ENCODE measurements at regions not wholly inside any gene's neighbourhood (a gene's known extent, or its start where the extent isn't known, plus 50 kb on each side); places are given as distances from the start of the nearest gene placed in this dataset.

DNA sequence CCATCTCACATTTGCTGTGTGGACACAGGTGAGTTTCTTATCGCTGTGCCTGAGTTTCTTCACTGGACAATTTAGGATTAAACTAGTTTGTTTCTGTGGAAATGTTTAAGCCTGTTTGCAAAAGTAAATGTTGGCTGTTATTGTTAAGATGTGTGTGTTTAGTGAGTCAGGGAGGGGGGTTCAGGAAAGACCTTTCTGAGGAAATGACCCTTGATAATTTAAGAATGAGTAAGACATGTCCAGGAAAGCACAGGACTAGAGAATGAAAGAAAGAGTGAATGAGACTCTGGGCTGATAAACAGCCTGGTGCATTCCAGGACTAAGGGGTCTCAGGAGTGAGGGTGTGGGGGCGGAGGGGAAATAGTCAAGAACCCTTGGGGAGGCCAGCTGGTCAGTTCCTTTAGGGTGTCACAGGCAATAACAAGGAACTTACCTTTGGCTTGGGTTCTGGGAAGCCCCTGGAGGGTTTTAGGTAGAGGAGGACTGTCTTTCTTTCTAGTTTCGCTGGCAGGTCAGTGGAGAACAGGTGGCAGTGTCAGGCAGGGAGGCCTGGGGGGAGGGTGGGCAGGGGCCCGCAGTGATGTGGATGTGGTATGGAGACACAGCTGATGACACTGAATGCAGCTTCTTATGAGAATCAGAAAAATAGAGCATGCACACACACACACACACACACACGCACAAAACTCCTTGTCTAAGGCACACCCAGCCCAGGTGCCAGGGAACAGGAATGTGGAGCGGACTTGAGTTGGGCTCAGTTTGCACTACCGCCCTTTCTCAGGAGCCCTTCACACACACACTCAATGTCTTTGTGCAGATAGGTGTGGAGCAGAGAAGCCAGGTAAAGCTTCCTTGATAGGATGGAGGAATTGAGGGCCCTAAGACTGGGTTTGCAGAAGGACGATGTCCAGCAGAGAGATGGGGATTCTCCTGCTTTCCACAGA is 1005.5 kb downstream of the VRK1 start:
- no TSS peak for BruUV-seq (replicated peaks)
- Histone ChIP-seq H3K4me1 (ENCODE audit: control insufficient read depth, insufficient read depth, low read length) (no peaks in the 10 kb centered on the region), H3K4me3 (ENCODE audit: insufficient read depth, low read depth, low read length) (no peak overlapping the region), H3K27ac (ENCODE audit: insufficient read depth, low read length) (no peak overlapping the region), H4K8ac (ENCODE audit: low read depth in 2 of 2, low read length in 2 of 2) (no peak overlapping the region), H2BK15ac (ENCODE audit: low read depth, low read length) (no peak overlapping the region), H2AFZ (replicated peaks; ENCODE audit: low read length, poor library complexity) (no peak overlapping the region), H3K23ac (ENCODE audit: low read depth, low read length) (no peak overlapping the region), H2BK20ac (ENCODE audit: low read depth, low read length) (no peak overlapping the region), H3K4me2 (ENCODE audit: low read depth, low read length) (no peak overlapping the region), H3K36me3 (ENCODE audit: control insufficient read depth, insufficient read depth, low read length) (no peaks in the 10 kb centered on the region), H4K91ac (ENCODE audit: insufficient read depth, low read depth, low read length) (no peak overlapping the region), H4K20me1 (ENCODE audit: insufficient read depth, low read length) (no peaks in the 10 kb centered on the region), H4K5ac (ENCODE audit: low read depth, low read length) (no peak overlapping the region), H2BK5ac (ENCODE audit: low read depth, low read length, poor library complexity, severe bottlenecking) (no peak overlapping the region), H3K79me1 (ENCODE audit: low read depth in 1 of 2, low read length in 2 of 2) (no peaks in the 10 kb centered on the region), H3K9me3 (ENCODE audit: control insufficient read depth, insufficient read depth, low read length) (peaks cover 27% of the 10 kb centered on the region), H3K9ac (ENCODE audit: low read depth, low read length) (no peak overlapping the region), H3K56ac (ENCODE audit: extremely low read depth, insufficient read depth, low read length) (no peak overlapping the region), H3K14ac (replicated peaks; ENCODE audit: low read depth, low read length) (no peak overlapping the region), H3K18ac (ENCODE audit: low read depth, low read length) (no peak overlapping the region), H3K27me3 (ENCODE audit: control insufficient read depth, insufficient read depth, low read length) (no peaks in the 10 kb centered on the region), H3K9me1 (ENCODE audit: insufficient read depth, low read length) (no peaks in the 10 kb centered on the region), H2AK9ac (replicated peaks; ENCODE audit: low read depth, low read length, poor library complexity) (no peak overlapping the region), H3K4ac (ENCODE audit: low read depth, low read length) (no peak overlapping the region), H2AK5ac (ENCODE audit: low read depth, low read length) (no peak overlapping the region), H2BK120ac (ENCODE audit: low read depth, low read length) (no peak overlapping the region)
- intact Hi-C loops (cut with micrococcal nuclease) = no loop called here
- in situ Hi-C loops (cut with MboI; ENCODE audit: low sequenced_read_pairs) = no loop called here
- DNase-seq (no peak), ATAC-seq (ENCODE audit: low read depth) (no peak)
- WGBS, 2 experiments (ENCODE audit: extremely low coverage in 2 of 2, insufficient read length in 1 of 2) = 50% methylated on average over 1 of the region's 8 CpGs; no CpG with 5 or more reads in 1 of the 2 experiments
- POLR2A ChIA-PET (ENCODE audit: unreplicated experiment) = no interaction called here
- dilution Hi-C loops (cut with HindIII; ENCODE audit: low sequenced_read_pairs, unreplicated experiment) = no loop called here
- CTCF ChIA-PET = no interaction called here
- TF ChIP-seq RFX5 (IDR thresholded peaks at IDR 0.05; ENCODE audit: low read depth, low read length) (no peak), FOS (IDR thresholded peaks at IDR 0.05; ENCODE audit: low read depth, low read length) (no peak), MXI1 (IDR thresholded peaks at IDR 0.05; ENCODE audit: borderline replicate concordance, low read depth, low read length) (no peak), RAD21 (IDR thresholded peaks at IDR 0.05; ENCODE audit: low read length) (no peak), CEBPB (IDR thresholded peaks at IDR 0.05; ENCODE audit: low read depth, low read length) (no peak), MAZ (IDR thresholded peaks at IDR 0.05; ENCODE audit: borderline replicate concordance, low read depth, low read length) (no peak), BHLHE40 (IDR thresholded peaks at IDR 0.05; ENCODE audit: low read depth, low read length) (no peak), NFE2L2 (IDR thresholded peaks at IDR 0.05; ENCODE audit: low read depth, low read length) (no peak), RCOR1 (IDR thresholded peaks at IDR 0.05; ENCODE audit: insufficient replicate concordance, low read length) (no peak), MAFK (IDR thresholded peaks at IDR 0.05; ENCODE audit: low read depth, low read length) (no peak), CHD1 (IDR thresholded peaks at IDR 0.05; ENCODE audit: low read depth, low read length) (no peak), SMC3 (IDR thresholded peaks at IDR 0.05; ENCODE audit: low read depth, low read length) (no peak)
- TF ChIP-seq, protein P1, sequence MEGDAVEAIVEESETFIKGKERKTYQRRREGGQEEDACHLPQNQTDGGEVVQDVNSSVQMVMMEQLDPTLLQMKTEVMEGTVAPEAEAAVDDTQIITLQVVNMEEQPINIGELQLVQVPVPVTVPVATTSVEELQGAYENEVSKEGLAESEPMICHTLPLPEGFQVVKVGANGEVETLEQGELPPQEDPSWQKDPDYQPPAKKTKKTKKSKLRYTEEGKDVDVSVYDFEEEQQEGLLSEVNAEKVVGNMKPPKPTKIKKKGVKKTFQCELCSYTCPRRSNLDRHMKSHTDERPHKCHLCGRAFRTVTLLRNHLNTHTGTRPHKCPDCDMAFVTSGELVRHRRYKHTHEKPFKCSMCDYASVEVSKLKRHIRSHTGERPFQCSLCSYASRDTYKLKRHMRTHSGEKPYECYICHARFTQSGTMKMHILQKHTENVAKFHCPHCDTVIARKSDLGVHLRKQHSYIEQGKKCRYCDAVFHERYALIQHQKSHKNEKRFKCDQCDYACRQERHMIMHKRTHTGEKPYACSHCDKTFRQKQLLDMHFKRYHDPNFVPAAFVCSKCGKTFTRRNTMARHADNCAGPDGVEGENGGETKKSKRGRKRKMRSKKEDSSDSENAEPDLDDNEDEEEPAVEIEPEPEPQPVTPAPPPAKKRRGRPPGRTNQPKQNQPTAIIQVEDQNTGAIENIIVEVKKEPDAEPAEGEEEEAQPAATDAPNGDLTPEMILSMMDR (conservative IDR thresholded peaks at IDR 0.05; ENCODE audit: low read depth, low read length) = no peak
- TF ChIP-seq, protein P2, sequence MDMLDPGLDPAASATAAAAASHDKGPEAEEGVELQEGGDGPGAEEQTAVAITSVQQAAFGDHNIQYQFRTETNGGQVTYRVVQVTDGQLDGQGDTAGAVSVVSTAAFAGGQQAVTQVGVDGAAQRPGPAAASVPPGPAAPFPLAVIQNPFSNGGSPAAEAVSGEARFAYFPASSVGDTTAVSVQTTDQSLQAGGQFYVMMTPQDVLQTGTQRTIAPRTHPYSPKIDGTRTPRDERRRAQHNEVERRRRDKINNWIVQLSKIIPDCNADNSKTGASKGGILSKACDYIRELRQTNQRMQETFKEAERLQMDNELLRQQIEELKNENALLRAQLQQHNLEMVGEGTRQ (IDR thresholded peaks at IDR 0.05; ENCODE audit: low read depth, low read length) = no peak
- TF ChIP-seq, protein P3, sequence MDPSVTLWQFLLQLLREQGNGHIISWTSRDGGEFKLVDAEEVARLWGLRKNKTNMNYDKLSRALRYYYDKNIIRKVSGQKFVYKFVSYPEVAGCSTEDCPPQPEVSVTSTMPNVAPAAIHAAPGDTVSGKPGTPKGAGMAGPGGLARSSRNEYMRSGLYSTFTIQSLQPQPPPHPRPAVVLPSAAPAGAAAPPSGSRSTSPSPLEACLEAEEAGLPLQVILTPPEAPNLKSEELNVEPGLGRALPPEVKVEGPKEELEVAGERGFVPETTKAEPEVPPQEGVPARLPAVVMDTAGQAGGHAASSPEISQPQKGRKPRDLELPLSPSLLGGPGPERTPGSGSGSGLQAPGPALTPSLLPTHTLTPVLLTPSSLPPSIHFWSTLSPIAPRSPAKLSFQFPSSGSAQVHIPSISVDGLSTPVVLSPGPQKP (IDR thresholded peaks at IDR 0.05; ENCODE audit: borderline replicate concordance, low read depth, low read length) = no peak

Data from IMR-90 (cell line).